ENCODE measurements at regions not wholly inside any gene's neighbourhood (a gene's known extent, or its start where the extent isn't known, plus 50 kb on each side); places are given as distances from the start of the nearest gene placed in this dataset.

DNA sequence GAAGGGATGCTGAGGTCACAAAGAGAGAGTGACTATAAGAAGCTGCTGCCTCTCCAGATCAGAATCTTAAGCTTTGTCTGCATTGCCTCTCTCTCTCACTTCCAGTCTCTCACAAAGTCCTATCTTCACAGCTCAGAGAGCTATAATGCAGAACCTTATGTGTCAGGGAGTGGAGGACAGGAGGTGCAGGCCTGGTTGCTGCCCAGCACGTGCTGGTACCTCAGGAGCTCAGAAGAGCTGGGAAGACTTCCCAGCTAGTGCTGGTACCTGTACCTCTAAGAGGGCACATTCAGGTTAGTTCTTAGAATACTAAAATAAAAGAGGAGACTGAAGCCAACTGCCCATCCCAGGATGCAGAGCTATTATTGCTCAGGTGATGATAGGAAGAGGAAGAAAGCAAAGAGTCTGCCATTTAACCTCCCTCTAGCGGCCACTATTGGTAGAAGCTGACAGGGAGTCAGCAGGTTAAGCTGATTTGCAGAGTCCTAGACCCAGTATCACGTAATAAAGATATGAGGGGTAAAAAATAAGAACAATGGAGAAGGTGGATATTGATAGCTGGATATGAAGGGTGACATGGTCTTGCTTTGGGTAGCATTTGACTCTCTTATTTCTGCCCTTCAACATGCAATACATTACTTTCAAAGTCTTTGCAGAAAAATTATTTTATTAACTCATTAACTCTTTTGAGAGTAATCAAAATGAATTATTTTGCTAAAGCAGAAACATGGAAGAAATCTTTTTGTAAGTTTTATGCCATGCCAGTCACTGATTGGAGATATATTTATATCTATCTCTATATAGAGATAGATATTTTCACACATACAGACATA lies 138.1 kb upstream of the HMCN1 start:
- peak; percentile 75 for ATAC-seq (replicated peaks; ENCODE audit: extremely low read depth, poor library complexity, severe bottlenecking)
- H3K9me3 Mint-ChIP-seq, result no peaks in the 10 kb centered on the region
- H3K27ac Mint-ChIP-seq (ENCODE audit: low read depth), result no peak overlapping the region
- H3K4me3 Mint-ChIP-seq, result no peak overlapping the region
- H3K27me3 Mint-ChIP-seq, result no peaks in the 10 kb centered on the region
- H3K36me3 Mint-ChIP-seq (ENCODE audit: insufficient read depth), result peaks cover 2% of the 10 kb centered on the region
- peak; percentile 32 to 42 for DNase-seq (ENCODE audit: low spot score in 2 of 2)
- peaks cover 22% of the 10 kb centered on the region for H3K4me1 Mint-ChIP-seq

DNA sequence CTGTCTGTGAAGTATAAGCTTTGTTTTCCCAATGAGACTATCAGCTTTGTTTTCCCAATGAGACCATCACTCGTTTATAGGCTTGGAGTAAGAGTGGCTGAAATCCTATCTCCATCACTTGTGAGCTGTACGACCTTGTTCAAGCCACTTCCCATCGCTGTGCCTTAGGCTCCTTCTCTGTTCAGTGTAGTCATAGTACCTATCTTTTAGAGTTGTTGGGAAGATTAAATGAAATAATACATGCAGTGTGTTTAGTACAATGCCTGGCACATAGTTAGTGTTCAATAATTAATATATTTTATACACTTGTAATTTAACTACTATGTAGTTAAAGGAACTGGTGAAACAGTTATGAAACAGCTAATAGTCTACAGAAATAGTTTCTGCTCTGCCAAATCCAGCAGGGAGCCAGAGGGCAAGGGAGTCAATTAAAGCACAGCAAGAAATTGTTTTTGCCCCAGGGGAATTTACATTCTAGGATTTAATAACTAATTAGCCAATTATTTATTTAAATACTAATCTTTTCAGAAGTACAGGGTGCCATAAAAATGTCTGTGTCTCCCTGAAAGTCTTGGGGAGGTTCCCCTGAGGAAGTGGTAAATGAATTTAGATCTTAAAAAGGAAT lies 139.3 kb upstream of the HMCN1 start:
- no peak overlapping the region for H3K4me3 Mint-ChIP-seq
- ATAC-seq (replicated peaks; ENCODE audit: extremely low read depth, poor library complexity, severe bottlenecking) (no peak), DNase-seq (ENCODE audit: low spot score in 2 of 2) (no peak)
- H3K4me1 Mint-ChIP-seq, result peaks cover 22% of the 10 kb centered on the region
- no peaks in the 10 kb centered on the region for H3K9me3 Mint-ChIP-seq
- peaks cover 2% of the 10 kb centered on the region for H3K36me3 Mint-ChIP-seq (ENCODE audit: insufficient read depth)
- H3K27ac Mint-ChIP-seq (ENCODE audit: low read depth), result peak overlapping the region; percentile 32
- no peaks in the 10 kb centered on the region for H3K27me3 Mint-ChIP-seq

DNA sequence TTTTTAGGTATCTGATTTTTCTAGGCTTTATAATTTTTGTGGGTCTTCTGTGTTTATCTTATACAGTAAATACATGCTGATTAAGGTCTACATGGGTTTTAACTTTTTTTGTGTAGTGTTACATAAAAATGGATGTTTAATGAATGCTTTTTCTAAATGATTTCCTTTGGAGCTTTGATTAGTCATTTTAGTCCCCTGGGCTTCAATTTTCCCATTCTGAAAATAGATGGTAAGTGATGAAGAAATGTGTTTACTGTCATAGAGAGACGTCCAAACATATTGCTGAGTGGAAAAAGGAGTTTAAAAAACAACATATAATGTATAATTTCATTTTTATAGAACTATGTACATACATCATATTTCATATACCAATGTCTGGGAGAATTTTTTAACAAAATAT lies 140.9 kb upstream of the HMCN1 start:
- H3K4me1 Mint-ChIP-seq, result peaks cover 22% of the 10 kb centered on the region
- no peaks in the 10 kb centered on the region for H3K9me3 Mint-ChIP-seq
- no peak overlapping the region for H3K27ac Mint-ChIP-seq (ENCODE audit: low read depth)
- H3K36me3 Mint-ChIP-seq (ENCODE audit: insufficient read depth), result peaks cover 2% of the 10 kb centered on the region
- no peaks in the 10 kb centered on the region for H3K27me3 Mint-ChIP-seq
- DNase-seq (ENCODE audit: low spot score in 2 of 2) (no peak), ATAC-seq (replicated peaks; ENCODE audit: extremely low read depth, poor library complexity, severe bottlenecking) (no peak)
- H3K4me3 Mint-ChIP-seq, result no peak overlapping the region

DNA sequence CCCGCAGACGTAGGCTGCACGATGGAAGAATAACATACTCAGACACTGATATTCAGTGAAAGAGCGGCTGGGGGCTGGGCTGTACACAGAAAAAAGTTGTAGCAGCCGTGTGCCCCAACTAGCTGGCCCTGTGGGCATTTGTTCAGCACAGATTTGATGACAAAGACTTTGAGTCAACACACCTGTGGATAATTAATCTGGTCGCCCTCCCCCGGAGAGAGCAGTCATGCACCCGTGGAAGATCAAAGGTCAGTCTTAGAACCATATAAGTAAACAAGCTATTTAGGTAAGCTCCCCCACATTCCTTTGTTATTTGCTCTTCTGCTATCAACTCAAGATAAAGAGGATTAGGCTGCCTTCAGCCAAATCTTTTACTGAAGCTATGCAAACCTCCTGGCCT lies 148.4 kb upstream of the HMCN1 start:
- Mint-ChIP-seq H3K9me3 (peaks cover 2% of the 10 kb centered on the region), H3K27ac (ENCODE audit: low read depth) (no peak overlapping the region), H3K4me3 (no peak overlapping the region), H3K27me3 (no peaks in the 10 kb centered on the region), H3K36me3 (ENCODE audit: insufficient read depth) (no peaks in the 10 kb centered on the region), H3K4me1 (no peaks in the 10 kb centered on the region)
- ATAC-seq (replicated peaks; ENCODE audit: extremely low read depth, poor library complexity, severe bottlenecking) (no peak), DNase-seq (ENCODE audit: low spot score in 2 of 2) (no peak)

DNA sequence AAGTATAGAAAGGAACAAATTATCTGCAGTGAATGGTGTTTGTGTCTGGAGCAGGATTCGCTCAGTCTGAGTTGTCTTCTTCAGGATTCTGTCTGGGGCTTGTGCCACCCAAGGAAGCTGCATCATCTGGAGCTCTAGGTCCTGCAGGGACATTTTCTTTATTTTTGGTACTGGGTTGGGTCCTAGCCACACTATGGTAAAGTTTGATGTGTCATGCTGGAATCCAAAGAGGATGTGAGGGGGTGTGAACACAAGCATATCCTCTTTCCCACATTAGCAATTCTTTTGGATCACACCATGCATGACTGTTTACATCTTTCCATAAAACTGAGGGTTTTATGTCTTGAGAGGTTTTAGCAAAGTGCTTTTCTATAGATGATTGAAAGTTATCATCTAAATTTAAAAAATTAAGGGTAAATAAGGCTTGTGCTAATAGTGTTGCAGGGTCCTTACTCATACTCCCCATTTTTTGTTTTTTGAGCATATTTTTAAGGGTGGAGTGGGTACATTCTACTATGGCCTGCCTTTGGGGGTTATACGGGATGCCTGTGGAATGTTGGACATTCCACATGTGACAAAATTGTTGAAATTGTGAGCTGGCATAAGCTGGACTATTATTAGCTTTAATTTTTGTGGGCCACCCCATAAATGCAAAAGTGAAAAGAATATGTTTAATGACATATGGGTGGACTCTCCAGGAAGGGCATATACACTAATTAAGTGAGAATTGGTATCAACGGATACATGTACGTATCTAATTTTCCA lies 152.0 kb upstream of the HMCN1 start:
- Mint-ChIP-seq H3K9me3 (peaks cover 11% of the 10 kb centered on the region), H3K4me3 (no peak overlapping the region), H3K27me3 (no peaks in the 10 kb centered on the region), H3K27ac (ENCODE audit: low read depth) (no peak overlapping the region), H3K36me3 (ENCODE audit: insufficient read depth) (no peaks in the 10 kb centered on the region), H3K4me1 (no peaks in the 10 kb centered on the region)
- ATAC-seq (replicated peaks; ENCODE audit: extremely low read depth, poor library complexity, severe bottlenecking) (no peak), DNase-seq (ENCODE audit: low spot score in 2 of 2) (no peak)

DNA sequence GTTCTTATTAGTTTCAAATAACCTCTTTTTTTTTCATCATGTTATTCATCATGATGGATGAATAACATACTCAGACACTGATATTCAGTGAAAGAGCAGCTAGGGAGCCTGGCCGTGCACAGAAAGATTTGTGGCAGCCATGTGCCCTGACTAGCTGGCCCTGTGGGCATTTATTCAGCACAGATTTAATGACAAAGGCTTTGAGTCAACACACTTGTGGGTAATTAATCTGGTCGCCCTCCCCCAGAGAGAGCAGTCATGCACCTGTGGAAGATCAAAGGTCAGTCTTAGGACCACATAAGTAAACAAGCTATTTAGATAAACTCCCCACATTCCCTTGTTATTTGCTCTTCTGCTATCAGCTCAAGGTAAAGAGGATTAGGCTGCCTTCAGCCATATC lies 153.2 kb upstream of the HMCN1 start:
- peaks cover 11% of the 10 kb centered on the region for H3K9me3 Mint-ChIP-seq
- DNase-seq (ENCODE audit: low spot score in 2 of 2), result no peak
- no peak for ATAC-seq (replicated peaks; ENCODE audit: extremely low read depth, poor library complexity, severe bottlenecking)
- H3K27ac Mint-ChIP-seq (ENCODE audit: low read depth), result no peak overlapping the region
- H3K4me1 Mint-ChIP-seq, result no peaks in the 10 kb centered on the region
- no peaks in the 10 kb centered on the region for H3K36me3 Mint-ChIP-seq (ENCODE audit: insufficient read depth)
- H3K27me3 Mint-ChIP-seq, result no peaks in the 10 kb centered on the region
- no peak overlapping the region for H3K4me3 Mint-ChIP-seq

DNA sequence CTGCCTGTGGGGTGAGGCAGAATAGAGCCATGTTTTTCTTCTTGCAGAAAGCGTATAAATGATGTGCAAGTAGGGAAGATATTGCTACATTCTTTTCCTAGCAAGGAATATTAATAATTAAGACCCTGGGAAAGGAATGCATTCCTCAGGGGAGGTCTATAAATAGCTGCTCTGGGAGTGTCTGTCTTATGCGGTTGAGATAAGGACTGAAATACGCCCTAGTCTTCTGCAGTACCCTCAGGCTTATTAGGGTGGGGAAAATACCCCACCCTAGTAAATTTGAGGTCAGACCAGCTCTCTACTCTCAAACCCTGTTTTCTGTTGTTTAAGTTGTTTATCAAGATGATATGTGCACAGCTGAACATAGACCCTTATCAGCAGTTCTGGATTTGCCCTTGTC lies 155.9 kb upstream of the HMCN1 start:
- Mint-ChIP-seq H3K9me3 (peaks cover 11% of the 10 kb centered on the region), H3K36me3 (ENCODE audit: insufficient read depth) (no peaks in the 10 kb centered on the region), H3K4me1 (peaks cover 13% of the 10 kb centered on the region), H3K27me3 (no peaks in the 10 kb centered on the region), H3K4me3 (no peak overlapping the region), H3K27ac (ENCODE audit: low read depth) (no peak overlapping the region)
- no peak for ATAC-seq (replicated peaks; ENCODE audit: extremely low read depth, poor library complexity, severe bottlenecking)
- DNase-seq (ENCODE audit: low spot score in 2 of 2), result no peak

DNA sequence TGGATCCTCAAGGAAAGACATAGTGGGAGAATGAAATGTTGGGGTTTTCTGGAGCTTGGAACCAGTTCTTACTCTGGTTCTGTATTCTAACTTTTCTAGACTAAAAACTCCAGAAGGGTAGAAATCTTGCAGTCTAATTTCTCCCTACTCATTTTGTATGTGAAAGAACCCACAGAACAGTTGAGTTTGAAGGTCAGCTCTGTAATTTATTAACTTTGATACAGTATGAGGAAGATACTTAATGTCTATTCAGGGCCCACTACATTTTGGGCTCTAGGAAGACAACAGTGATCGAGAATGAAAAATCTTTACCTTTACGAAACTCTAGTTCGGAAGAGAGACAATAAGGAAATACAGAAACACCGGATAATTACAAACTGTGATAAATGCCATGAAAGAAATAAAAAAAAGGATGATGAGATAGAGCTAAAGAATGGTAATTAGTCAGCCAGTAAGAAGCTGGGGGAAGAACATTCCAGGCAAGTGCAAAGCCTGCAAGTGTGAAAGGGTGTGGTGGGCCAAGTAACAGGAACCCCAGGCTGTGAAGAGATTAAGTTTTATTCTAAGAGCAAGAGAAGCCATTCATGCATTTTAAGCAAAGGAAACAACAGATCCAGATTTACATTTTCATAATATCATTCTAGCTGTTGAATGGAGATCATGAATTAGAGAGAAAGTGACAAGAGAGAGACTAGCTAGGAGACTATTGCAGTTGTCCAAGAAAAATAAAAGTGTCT lies 159.9 kb upstream of the HMCN1 start:
- no peaks in the 10 kb centered on the region for H3K36me3 Mint-ChIP-seq (ENCODE audit: insufficient read depth)
- H3K4me3 Mint-ChIP-seq, result no peak overlapping the region
- no peak for DNase-seq (ENCODE audit: low spot score in 2 of 2)
- no peaks in the 10 kb centered on the region for H3K27me3 Mint-ChIP-seq
- peaks cover 19% of the 10 kb centered on the region for H3K4me1 Mint-ChIP-seq
- no peak overlapping the region for H3K27ac Mint-ChIP-seq (ENCODE audit: low read depth)
- peaks cover 5% of the 10 kb centered on the region for H3K9me3 Mint-ChIP-seq
- no peak for ATAC-seq (replicated peaks; ENCODE audit: extremely low read depth, poor library complexity, severe bottlenecking)

DNA sequence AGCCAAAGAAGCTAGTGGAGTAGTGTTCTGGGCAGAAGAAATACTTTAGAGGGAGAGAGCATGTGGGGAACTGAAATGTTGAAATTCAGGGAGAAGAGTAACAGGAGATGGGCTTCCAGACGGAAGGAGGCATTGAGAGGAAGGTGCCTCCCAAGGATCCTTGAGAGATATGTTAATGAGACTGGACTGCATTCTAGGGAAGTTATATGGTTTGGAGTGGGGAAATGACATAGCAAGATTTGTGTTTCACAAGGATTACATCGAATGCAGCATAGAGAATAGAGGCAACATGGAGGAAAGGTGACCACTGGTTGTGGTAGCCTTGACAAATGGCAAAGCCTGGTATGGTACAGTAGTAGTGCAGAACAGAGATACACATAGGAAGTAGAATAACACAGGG lies 160.5 kb upstream of the HMCN1 start:
- H3K36me3 Mint-ChIP-seq (ENCODE audit: insufficient read depth), result no peaks in the 10 kb centered on the region
- H3K9me3 Mint-ChIP-seq, result peaks cover 2% of the 10 kb centered on the region
- H3K4me3 Mint-ChIP-seq, result no peak overlapping the region
- H3K27me3 Mint-ChIP-seq, result no peaks in the 10 kb centered on the region
- DNase-seq (ENCODE audit: low spot score in 2 of 2), result no peak
- H3K27ac Mint-ChIP-seq (ENCODE audit: low read depth), result no peak overlapping the region
- no peak for ATAC-seq (replicated peaks; ENCODE audit: extremely low read depth, poor library complexity, severe bottlenecking)
- peaks cover 25% of the 10 kb centered on the region for H3K4me1 Mint-ChIP-seq

DNA sequence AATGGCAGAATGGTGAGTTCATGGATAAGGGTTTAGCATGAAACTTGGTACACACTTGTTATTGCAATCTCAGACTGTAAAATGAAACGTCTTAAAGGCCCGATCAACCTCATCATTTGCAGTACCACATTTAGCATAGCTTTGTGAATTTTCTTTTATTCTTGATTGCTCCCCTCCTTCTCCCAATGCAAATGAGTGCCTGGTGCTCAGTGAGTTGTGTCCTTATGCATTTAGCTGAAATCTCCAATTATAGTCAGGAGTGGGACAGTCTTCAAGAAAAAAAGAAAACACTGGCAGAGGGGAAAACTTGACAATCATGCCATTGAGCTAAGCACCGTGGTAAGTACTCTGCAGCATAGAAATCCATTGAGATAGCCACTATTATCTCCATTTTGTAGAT lies 161.0 kb upstream of the HMCN1 start:
- no peak for DNase-seq (ENCODE audit: low spot score in 2 of 2)
- H3K27me3 Mint-ChIP-seq, result no peaks in the 10 kb centered on the region
- no peak overlapping the region for H3K4me3 Mint-ChIP-seq
- ATAC-seq (replicated peaks; ENCODE audit: extremely low read depth, poor library complexity, severe bottlenecking), result no peak
- peaks cover 30% of the 10 kb centered on the region for H3K4me1 Mint-ChIP-seq
- no peaks in the 10 kb centered on the region for H3K36me3 Mint-ChIP-seq (ENCODE audit: insufficient read depth)
- H3K27ac Mint-ChIP-seq (ENCODE audit: low read depth), result no peak overlapping the region
- H3K9me3 Mint-ChIP-seq, result no peaks in the 10 kb centered on the region

DNA sequence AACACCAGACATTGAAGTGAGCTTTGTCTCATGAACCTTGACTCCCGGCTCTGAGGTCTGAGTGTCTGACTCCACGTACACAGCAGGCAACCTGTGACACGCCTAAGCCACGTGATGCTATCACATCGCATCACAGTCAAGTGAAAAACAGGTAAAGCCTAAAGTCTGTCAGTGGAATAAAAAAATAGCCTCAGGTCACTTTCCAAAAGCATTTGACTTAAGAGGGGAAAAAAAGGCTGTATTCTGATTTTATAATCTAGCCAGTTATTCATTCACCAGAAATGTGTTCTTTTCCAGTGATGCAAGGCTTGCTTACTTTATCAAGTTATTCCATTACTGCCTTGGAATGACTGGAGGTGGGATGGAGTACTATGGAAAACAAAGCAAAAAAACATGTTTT lies 163.2 kb upstream of the HMCN1 start:
- Mint-ChIP-seq H3K36me3 (ENCODE audit: insufficient read depth) (peaks cover 9% of the 10 kb centered on the region), H3K4me1 (peaks cover 52% of the 10 kb centered on the region), H3K27ac (ENCODE audit: low read depth) (no peak overlapping the region), H3K9me3 (no peaks in the 10 kb centered on the region), H3K4me3 (no peak overlapping the region), H3K27me3 (no peaks in the 10 kb centered on the region)
- DNase-seq (ENCODE audit: low spot score in 2 of 2), result no peak
- ATAC-seq (replicated peaks; ENCODE audit: extremely low read depth, poor library complexity, severe bottlenecking), result no peak

All from central memory CD8-positive, alpha-beta T cell (primary cell).